C1 segment of cervical spinal cord (tissue), 14 donors: ENCODE measurements at regions not wholly inside any gene's neighbourhood (a gene's known extent, or its start where the extent isn't known, plus 50 kb on each side); places are given as distances from the start of the nearest gene placed in this dataset.
"Not testable (repeated sequence)": the region's sequence is repeated elsewhere in the genome, so short reads cannot be mapped to it uniquely, and the experiment has no call there.

Experiments
- DNase-seq, 14 donors: peaks; one replicate each; lab custom pipeline; 2025; lab: John Stamatoyannopoulos, UW

- no peak for DNase-seq
Observed at GRCh38 chr12:68478516-68479260, 132.0 kb upstream of the RAP1B start.

GRCh38 chr12:68479261-68479895 is 131.3 kb upstream of the RAP1B start:
- DNase-seq, result no peak

GRCh38 chr12:68479896-68480291 is 130.8 kb upstream of the RAP1B start:
- DNase-seq, result no peak

DNA sequence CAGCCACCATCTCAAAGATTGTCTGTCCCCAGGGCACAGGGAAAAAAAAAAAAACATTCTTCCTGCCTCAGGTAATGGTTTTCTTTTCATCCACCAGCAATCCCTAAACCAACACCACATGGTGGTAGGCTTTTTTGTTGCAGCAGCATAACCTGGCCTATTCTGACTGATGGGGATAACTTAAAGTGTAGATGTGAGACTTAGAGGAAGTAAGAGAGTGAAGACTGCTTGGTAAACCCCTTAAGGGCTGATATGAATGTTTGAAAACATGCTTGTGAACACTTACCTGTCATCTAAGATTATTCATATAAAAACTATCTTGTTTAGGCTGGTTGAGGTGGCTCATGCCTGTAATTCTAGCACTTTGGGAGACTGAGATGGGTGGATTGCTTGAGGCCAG is 130.2 kb upstream of the RAP1B start:
- DNase-seq, result no peak

- DNase-seq, result no peak
Observed at GRCh38 chr12:68481181-68481941, 129.3 kb upstream of the RAP1B start.

- no peak for DNase-seq
Observed at GRCh38 chr12:68482014-68482413, 128.7 kb upstream of the RAP1B start.

DNA sequence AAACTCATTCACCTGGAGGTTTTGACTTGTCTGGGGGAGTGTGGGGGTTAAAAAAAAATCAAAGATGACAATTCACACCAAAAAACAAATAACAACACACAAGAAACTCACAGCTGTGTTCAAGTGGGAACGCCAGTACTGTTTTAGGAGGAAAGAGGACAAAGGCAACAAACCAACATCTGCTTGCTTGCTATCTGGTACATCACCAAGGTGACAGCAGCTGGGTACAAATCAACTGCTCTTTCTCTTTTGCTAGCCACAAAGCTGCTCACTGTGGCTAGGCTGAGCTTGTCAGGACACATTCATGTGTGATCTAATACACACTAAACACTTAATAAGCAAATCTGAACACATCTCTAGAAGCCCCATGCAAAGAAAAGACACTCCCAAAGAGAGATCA is 128.0 kb upstream of the RAP1B start:
- DNase-seq, result no peak

GRCh38 chr12:68483592-68484383 is 126.9 kb upstream of the RAP1B start:
- DNase-seq, result no peak

DNA sequence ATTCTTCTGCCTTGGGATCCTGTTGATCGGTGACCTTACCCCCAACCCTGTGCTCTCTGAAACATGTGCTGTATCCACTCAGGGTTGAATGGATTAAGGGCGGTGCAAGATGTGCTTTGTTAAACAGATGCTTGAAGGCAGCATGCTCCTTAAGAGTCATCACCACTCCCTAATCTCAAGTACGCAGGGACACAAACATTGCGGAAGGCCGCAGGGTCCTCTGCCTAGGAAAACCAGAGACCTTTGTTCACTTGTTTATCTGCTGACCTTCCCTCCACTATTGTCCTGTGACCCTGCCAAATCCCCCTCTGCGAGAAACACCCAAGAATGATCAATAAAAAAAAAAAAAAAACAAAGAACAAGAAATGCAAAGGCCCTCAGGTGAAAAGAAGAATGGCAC is 126.1 kb upstream of the RAP1B start:
- not testable (repeated sequence) for DNase-seq

DNA sequence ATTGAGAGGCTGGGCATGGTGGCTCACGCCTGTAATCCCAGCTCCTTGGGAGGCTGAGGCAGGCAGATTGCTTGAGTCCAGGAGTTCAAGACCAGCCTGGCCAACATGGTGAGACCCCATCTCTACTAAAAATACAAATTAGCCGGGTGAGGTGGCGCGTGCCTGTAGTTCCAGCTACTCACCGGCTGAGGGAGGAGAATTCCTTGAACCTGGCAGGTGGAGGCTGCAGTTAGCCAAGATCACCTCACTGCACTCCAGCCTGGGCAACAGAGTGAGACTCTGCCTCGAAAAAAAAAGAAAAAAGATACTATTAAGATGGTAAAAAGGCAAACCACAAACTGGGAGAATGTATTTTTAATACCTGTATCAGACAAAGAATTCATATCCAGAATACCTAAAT is 124.2 kb upstream of the RAP1B start:
- DNase-seq, result not testable (repeated sequence)

- DNase-seq, result no peak
Observed at GRCh38 chr12:68487721-68488309, 122.9 kb upstream of the RAP1B start.

- DNase-seq, result no peak
Observed at GRCh38 chr12:68489273-68489672, 121.4 kb upstream of the RAP1B start.

GRCh38 chr12:68490476-68490875 is 120.2 kb upstream of the RAP1B start:
- DNase-seq, result no peak

DNA sequence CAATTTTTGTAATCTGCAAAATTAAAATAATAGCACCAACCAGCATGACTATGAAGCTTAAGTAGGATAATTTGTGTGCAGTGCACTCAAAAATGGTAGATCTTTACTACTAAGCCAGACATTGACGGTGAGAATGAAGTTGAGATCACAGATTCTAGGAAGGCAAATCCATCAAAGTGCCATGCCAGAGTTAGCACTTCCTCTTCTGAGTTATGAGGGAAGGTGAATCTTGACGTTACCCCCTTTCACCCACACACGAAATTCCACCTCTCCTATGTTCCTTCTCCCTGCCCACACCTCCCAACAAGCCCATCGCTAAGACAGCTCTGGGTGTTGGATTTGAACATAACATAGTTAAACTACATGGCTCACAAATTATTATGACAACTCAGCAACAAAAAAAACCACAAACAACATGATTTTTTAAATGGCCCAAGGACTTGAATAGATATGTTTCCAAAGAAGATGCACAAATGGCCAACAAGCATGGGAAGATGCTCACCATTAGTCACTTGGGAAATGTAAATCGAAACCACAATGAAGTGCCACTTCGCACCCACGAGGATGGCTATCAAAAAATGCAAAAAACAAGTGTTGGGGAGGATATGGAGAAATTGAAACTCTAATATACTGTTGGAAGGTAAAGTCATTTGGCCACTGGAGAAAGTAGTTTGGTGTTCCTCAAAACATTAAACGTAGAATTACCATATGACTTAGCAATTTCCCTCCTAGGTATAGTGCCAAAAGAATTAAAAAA is 119.3 kb upstream of the RAP1B start:
- no peak for DNase-seq

DNA sequence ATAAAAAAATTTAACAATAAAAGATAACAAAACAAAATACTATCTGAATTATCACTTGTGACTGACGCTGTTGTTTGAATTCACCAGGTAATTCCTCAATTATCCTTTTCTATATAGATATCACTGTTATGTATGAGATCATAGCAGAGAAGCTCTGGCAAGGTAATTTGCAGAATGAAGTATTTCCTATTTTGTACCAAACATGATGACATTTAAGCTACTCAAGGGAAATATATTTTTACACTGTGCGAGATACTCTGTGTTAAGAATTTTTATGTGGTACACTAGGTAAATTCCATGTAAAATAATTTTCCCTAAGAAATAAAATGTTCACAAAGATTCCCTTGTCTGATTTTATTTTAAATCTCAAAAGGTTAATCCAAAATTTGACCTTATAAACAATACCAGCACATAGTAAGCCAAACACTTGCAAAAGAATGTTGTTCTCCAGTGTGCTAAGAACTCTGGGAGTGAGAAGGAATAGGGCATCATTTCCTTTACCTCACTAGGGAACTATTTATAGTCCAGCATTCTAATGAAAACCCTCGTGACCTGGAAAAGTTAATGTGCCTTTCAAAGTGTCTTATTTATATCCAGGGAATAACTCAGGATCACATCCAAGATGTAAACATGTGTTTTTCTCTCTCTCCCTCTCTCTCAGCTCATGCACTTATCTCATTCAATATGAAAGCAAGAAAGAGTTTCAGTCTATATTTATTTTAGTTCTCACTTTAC is 115.2 kb upstream of the RAP1B start:
- DNase-seq, result no peak

DNA sequence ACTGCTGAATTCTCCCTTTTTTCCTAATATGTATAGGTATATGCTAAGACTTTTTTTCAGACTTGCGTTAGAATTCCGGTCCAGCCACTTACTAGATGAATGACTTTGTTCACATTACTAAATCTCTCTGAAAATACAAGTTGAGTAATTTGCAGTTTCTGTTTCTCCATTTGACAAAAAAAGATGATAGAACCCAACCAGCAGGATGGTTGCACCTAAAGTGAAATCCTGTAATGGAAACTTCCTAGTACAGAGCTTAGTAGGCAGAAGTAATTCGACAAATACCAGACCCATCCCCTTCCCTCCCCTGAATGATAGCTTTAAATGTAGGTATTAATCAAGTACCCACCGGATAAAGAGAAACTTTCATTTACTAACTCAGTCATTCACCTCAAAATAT is 113.6 kb upstream of the RAP1B start:
- DNase-seq, result no peak

DNA sequence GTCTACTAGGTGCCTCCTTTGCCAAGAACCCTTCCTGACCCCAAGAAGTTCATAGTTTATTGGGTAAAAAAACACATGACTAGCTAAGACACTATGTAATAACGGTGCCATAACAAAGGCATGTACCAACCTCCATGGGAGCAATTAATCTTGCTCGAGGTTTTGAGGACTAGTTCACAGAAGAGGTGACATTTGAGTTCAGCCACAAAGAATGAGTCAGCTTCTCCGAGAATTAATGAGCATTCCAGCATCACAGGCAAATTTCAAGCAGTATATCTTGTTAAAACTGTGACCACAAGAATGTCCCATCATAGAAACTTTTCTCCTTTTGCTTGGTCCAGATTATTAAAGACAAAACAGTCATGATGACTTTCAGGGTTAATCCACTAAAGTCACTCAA is 113.0 kb upstream of the RAP1B start:
- no peak for DNase-seq

DNA sequence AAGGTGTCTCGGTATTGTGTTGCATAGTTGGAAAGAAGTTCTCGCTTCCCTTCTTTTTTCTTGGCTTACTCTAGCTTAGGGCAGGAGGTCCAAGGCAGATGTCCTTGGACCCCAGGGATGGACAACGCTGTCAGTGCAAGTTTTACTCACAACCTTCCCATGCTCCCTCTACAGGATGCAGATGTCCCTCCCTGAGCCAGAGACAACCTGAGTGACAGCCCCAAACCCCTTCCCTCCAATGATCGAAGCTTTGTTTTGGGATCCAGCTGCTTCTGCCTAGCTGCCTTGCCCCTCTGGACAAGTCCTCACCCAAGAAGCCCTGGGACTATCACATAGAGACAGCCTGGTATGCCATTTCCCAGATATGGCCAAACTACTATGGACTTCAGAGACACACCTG is 112.0 kb upstream of the RAP1B start:
- no peak for DNase-seq

GRCh38 chr12:68499616-68500015 is 111.1 kb upstream of the RAP1B start:
- DNase-seq, result no peak

GRCh38 chr12:68501226-68501625 is 109.5 kb upstream of the RAP1B start:
- DNase-seq, result no peak
